ENCODE measurements at regions not wholly inside any gene's neighbourhood (a gene's known extent, or its start where the extent isn't known, plus 50 kb on each side); places are given as distances from the start of the nearest gene placed in this dataset.
A peak's percentile ranks its signal among the peaks of the same experiment; 100 is the strongest.
"Not testable (repeated sequence)": the region's sequence is repeated elsewhere in the genome, so short reads cannot be mapped to it uniquely, and the experiment has no call there.

DNA sequence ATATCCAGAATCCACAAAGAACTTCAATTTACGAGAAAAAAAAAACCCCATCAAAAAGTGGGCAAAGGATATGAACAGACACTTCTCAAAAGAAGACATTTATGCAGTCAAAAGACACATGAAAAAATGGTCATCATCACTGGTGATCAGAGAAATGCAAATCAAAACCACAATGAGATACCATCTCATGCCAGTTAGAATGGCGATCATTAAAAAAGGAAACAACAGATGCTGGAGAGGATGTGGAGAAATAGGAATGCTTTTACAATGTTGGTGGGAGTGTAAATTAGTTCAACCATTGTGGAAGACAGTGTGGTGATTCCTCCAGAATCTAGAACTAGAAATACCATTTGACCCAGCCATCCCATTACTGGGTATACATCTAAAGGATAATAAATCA, 419.9 kb upstream of the DDI1 start:
- H3K27ac ChIP-seq; H3K9me3 ChIP-seq (ENCODE audit: insufficient read depth, low read depth); H3K9me2 ChIP-seq (ENCODE audit: insufficient read depth); POLR2A ChIA-PET (ENCODE audit: unreplicated experiment); H4K20me1 ChIP-seq (ENCODE audit: insufficient read depth); H3K27me3 ChIP-seq (ENCODE audit: insufficient read depth, low read depth); H3F3A ChIP-seq (ENCODE audit: insufficient read depth, low read depth); H2AFZ ChIP-seq; H3K4me1 ChIP-seq (replicated peaks; ENCODE audit: insufficient read depth); DNase-seq; H3K79me2 ChIP-seq (ENCODE audit: low read depth); CTCF ChIA-PET; H3K4me2 ChIP-seq; H3K4me3 ChIP-seq; H3K36me3 ChIP-seq (ENCODE audit: low read depth); intact Hi-C loops (cut with micrococcal nuclease; ENCODE audit: unreplicated experiment); BruUV-seq (replicated peaks): not testable (repeated sequence)

- no peak overlapping the region for H2AFZ ChIP-seq
- POLR2A ChIA-PET (ENCODE audit: unreplicated experiment), result no interaction called here
These were observed 417.9 kb upstream of the DDI1 start for GRCh38 chr11:103618528-103618927.

GRCh38 chr11:103619480-103619879, 417.0 kb upstream of the DDI1 start:
- Histone ChIP-seq H3K27me3 (ENCODE audit: insufficient read depth, low read depth) (no peaks in the 10 kb centered on the region), H2AFZ (no peak overlapping the region), H3K36me3 (ENCODE audit: low read depth) (no peaks in the 10 kb centered on the region; the same call in 1 of the 2 replicates), H3K9me2 (ENCODE audit: insufficient read depth) (no peaks in the 10 kb centered on the region), H3K4me2 (no peak overlapping the region), H4K20me1 (ENCODE audit: insufficient read depth) (no peaks in the 10 kb centered on the region), H3K4me3 (no peak overlapping the region), H3K9me3 (ENCODE audit: insufficient read depth, low read depth) (peaks cover 4% of the 10 kb centered on the region; the same call in 1 of the 2 replicates), H3F3A (ENCODE audit: insufficient read depth, low read depth) (peaks cover 9% of the 10 kb centered on the region; the same call in 1 of the 2 replicates), H3K4me1 (replicated peaks; ENCODE audit: insufficient read depth) (peaks cover 13% of the 10 kb centered on the region), H3K27ac (no peak overlapping the region), H3K79me2 (ENCODE audit: low read depth) (no peaks in the 10 kb centered on the region)
- TF ChIP-seq EZH2 (IDR thresholded peaks at IDR 0.05; ENCODE audit: low read depth) (no peak), CTCF (conservative IDR thresholded peaks at IDR 0.05) (peak; percentile 41)
- ChIA-PET CTCF (interaction anchor here (0.6 kb wide), 2 partner anchors 31 to 157 kb away, joined by 3 to 4 read pairs; no protein-coding TSS in a partner anchor), POLR2A (ENCODE audit: unreplicated experiment) (no interaction called here)
- DNase-seq, result no peak
- no TSS peak for BruUV-seq (replicated peaks)
- intact Hi-C loops (cut with micrococcal nuclease; ENCODE audit: unreplicated experiment), result no loop called here

More at GRCh38 chr11:103618528-103618927, 417.9 kb upstream of the DDI1 start:
- CTCF ChIA-PET, result no interaction called here
- DNase-seq, result no peak
- H3K4me3 ChIP-seq, result no peak overlapping the region
- H3K79me2 ChIP-seq (ENCODE audit: low read depth), result no peaks in the 10 kb centered on the region
- no peaks in the 10 kb centered on the region for H3F3A ChIP-seq (ENCODE audit: insufficient read depth, low read depth)
- H3K27me3 ChIP-seq (ENCODE audit: insufficient read depth, low read depth), result no peaks in the 10 kb centered on the region
- no peaks in the 10 kb centered on the region for H4K20me1 ChIP-seq (ENCODE audit: insufficient read depth)
- peaks cover 4% of the 10 kb centered on the region; the same call in 1 of the 2 replicates for H3K9me3 ChIP-seq (ENCODE audit: insufficient read depth, low read depth)
- H3K27ac ChIP-seq, result no peak overlapping the region
- intact Hi-C loops (cut with micrococcal nuclease; ENCODE audit: unreplicated experiment), result no loop called here
- TF ChIP-seq EZH2 (IDR thresholded peaks at IDR 0.05; ENCODE audit: low read depth) (no peak), CTCF (conservative IDR thresholded peaks at IDR 0.05) (no peak)
- BruUV-seq (replicated peaks), result no TSS peak
- H3K4me2 ChIP-seq, result no peak overlapping the region
- H3K9me2 ChIP-seq (ENCODE audit: insufficient read depth), result no peaks in the 10 kb centered on the region
- peaks cover 4% of the 10 kb centered on the region; the same call in 1 of the 2 replicates for H3K4me1 ChIP-seq (replicated peaks; ENCODE audit: insufficient read depth)
- H3K36me3 ChIP-seq (ENCODE audit: low read depth), result no peaks in the 10 kb centered on the region; the same call in 1 of the 2 replicates

DNA sequence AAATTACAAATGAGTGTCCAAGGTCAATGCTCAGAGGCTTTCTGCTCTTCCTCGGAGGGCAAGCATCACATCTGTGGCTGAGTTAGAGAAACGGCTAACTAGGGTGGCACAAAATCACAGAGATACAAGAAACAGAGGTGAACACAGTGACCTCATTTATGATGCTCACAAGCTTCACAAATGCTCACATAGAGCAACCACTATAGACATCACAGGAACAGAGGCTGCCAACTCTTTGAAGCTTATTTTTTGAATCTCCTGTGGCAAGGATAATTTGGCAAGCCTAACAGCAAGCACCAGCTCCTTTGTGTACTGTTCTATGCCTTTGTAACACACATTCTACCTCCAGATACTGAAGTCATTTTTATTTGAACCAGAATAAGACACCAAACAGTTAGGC, 416.5 kb upstream of the DDI1 start:
- ChIA-PET CTCF (interaction anchor here (0.6 kb wide), 1 partner anchor 11 kb away, joined by 4 read pairs; no protein-coding TSS in a partner anchor), POLR2A (ENCODE audit: unreplicated experiment) (no interaction called here)
- Histone ChIP-seq H3K9me3 (ENCODE audit: insufficient read depth, low read depth) (peaks cover 4% of the 10 kb centered on the region; the same call in 1 of the 2 replicates), H3K4me2 (no peak overlapping the region), H2AFZ (no peak overlapping the region), H3F3A (ENCODE audit: insufficient read depth, low read depth) (peaks cover 14% of the 10 kb centered on the region), H3K79me2 (ENCODE audit: low read depth) (no peaks in the 10 kb centered on the region), H3K36me3 (ENCODE audit: low read depth) (no peaks in the 10 kb centered on the region; the same call in 1 of the 2 replicates), H3K9me2 (ENCODE audit: insufficient read depth) (no peaks in the 10 kb centered on the region), H3K27ac (no peak overlapping the region), H3K4me1 (replicated peaks; ENCODE audit: insufficient read depth) (peaks cover 18% of the 10 kb centered on the region), H3K27me3 (ENCODE audit: insufficient read depth, low read depth) (no peaks in the 10 kb centered on the region), H3K4me3 (no peak overlapping the region), H4K20me1 (ENCODE audit: insufficient read depth) (no peaks in the 10 kb centered on the region)
- DNase-seq, result no peak
- BruUV-seq (replicated peaks), result no TSS peak
- TF ChIP-seq CTCF (conservative IDR thresholded peaks at IDR 0.05), result no peak
- TF ChIP-seq EZH2 (IDR thresholded peaks at IDR 0.05; ENCODE audit: low read depth), result no peak
- intact Hi-C loops (cut with micrococcal nuclease; ENCODE audit: unreplicated experiment), result no loop called here

Measured in PC-9 (cell line).